CD8-positive, alpha-beta memory T cell (primary cell): ENCODE measurements at regions not wholly inside any gene's neighbourhood (a gene's known extent, or its start where the extent isn't known, plus 50 kb on each side); places are given as distances from the start of the nearest gene placed in this dataset.
A peak's percentile ranks its signal among the peaks of the same experiment; 100 is the strongest.

Experiments used
- CTCF ChIA-PET: fragments of 350-600 bp; sonication (Branson Sonifier 250); formaldehyde crosslinking; loops from one replicate; lab custom pipeline; 2021; ENCODE audit warnings: antibody characterized with exemption; lab: Charles Lee
- POLR2A ChIA-PET: fragments of 350-600 bp; sonication (Branson Sonifier 250); formaldehyde crosslinking; loops from one replicate; lab custom pipeline; 2021; ENCODE audit warnings: antibody characterized with exemption; lab: Charles Lee
- DNase-seq, 5 donors: peaks; one replicate each; pipeline versions ENCODE4 v3.0.0 to v3.0.0-alpha.2; 2020 to 2022; ENCODE audit warnings: mixed read lengths in 1 of 5
- H3K27ac ChIP-seq: one replicate; pipeline ENCODE4 v1.7.0; 2013; ENCODE audit warnings: low read depth, mild to moderate bottlenecking, low read length, moderate library complexity
- H3K27me3 ChIP-seq: 2 replicates; pipeline ENCODE4 v1.7.0; 2013; ENCODE audit warnings: low read length, mild to moderate bottlenecking; ENCODE audit not compliant: insufficient read depth, poor library complexity, severe bottlenecking
- H3K36me3 ChIP-seq: 2 replicates; pipeline ENCODE4 v1.7.0; 2013; ENCODE audit warnings: mild to moderate bottlenecking, low read length, moderate library complexity; ENCODE audit not compliant: insufficient read depth
- H3K4me1 ChIP-seq: 2 replicates; pipeline ENCODE4 v1.7.0; 2013; ENCODE audit warnings: mild to moderate bottlenecking, low read length, moderate library complexity; ENCODE audit not compliant: insufficient read depth
- H3K4me3 ChIP-seq: 2 replicates; pipeline ENCODE4 v1.7.0; 2013; ENCODE audit warnings: mild to moderate bottlenecking, low read length
- H3K9me3 ChIP-seq: 2 replicates; pipeline ENCODE4 v1.7.0; 2013; ENCODE audit warnings: mild to moderate bottlenecking, low read length
- H3K27ac Mint-ChIP-seq, 8 donors: one replicate each; pipeline ENCODE4 v1.8.0; 2020 to 2021; ENCODE audit warnings: mixed read lengths in 8 of 8, mild to moderate bottlenecking in 6 of 8, inconsistent platforms in 3 of 8, moderate library complexity in 3 of 8
- H3K27me3 Mint-ChIP-seq, 2 donors: one replicate each; pipeline ENCODE4 v1.8.0; 2020 to 2021; ENCODE audit warnings: mixed read lengths in 2 of 2, mild to moderate bottlenecking in 1 of 2, moderate library complexity in 1 of 2
- H3K36me3 Mint-ChIP-seq, 3 donors: one replicate each; pipeline ENCODE4 v1.8.0; 2020 to 2021; ENCODE audit warnings: mixed read lengths in 3 of 3, inconsistent platforms in 1 of 3, mild to moderate bottlenecking in 1 of 3
- H3K4me1 Mint-ChIP-seq, 3 donors: one replicate each; pipeline ENCODE4 v1.8.0; 2020 to 2021; ENCODE audit warnings: mixed read lengths in 3 of 3, inconsistent platforms in 1 of 3, mild to moderate bottlenecking in 1 of 3
- H3K4me3 Mint-ChIP-seq, 7 donors: one replicate each; pipeline ENCODE4 v1.8.0; 2020 to 2021; ENCODE audit warnings: mixed read lengths in 7 of 7, mild to moderate bottlenecking in 6 of 7, moderate library complexity in 4 of 7, inconsistent platforms in 2 of 7
- H3K9me3 Mint-ChIP-seq, 5 donors: one replicate each; pipeline ENCODE4 v1.8.0; 2020 to 2022; ENCODE audit warnings: mixed read lengths in 5 of 5, mild to moderate bottlenecking in 3 of 5, moderate library complexity in 2 of 5, inconsistent platforms in 1 of 5

GRCh38 chr7:116443101-116443523 lies 56.4 kb upstream of the CAV2 start:
- DNase-seq = no peak
- Mint-ChIP-seq H3K4me3 (no peak overlapping the region), H3K9me3 (no peaks in the 10 kb centered on the region), H3K4me1 (no peaks in the 10 kb centered on the region), H3K27me3 (peaks cover 9 to 26% of the 10 kb centered on the region in 2 donors), H3K36me3 (no peaks in the 10 kb centered on the region), H3K27ac (no peak overlapping the region)
- POLR2A ChIA-PET = interaction anchor here (0.6 kb wide), 1 partner anchor 48 kb away, joined by 3 read pairs; no protein-coding TSS in a partner anchor
- H3K4me3 ChIP-seq = no peak overlapping the region
- H3K36me3 ChIP-seq = no peaks in the 10 kb centered on the region
- H3K4me1 ChIP-seq = no peaks in the 10 kb centered on the region
- H3K9me3 ChIP-seq = no peaks in the 10 kb centered on the region
- H3K27ac ChIP-seq = no peak overlapping the region
- no peaks in the 10 kb centered on the region for H3K27me3 ChIP-seq
- CTCF ChIA-PET = no interaction called here

DNA sequence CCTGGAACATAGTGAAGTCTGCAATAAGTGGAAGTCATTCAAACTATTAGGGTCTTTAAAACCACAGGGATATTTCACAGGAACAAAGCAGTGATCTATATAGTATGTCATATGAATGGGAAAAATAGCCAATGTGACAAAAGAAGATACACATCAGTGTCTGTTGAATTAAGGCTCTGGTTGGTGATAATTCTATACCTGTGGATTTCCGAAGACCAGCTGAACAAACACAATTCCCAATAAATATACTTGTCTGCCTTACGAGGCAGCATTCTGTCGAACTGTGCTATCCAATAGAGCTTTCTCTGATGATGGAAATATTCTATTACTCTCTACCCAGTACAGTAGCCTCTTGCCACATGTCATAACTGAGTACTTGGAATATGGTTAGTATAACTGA lies 55.9 kb upstream of the CAV2 start:
- DNase-seq = no peak
- H3K4me1 ChIP-seq = no peaks in the 10 kb centered on the region
- no peaks in the 10 kb centered on the region for H3K9me3 ChIP-seq
- Mint-ChIP-seq H3K27ac (no peak overlapping the region), H3K27me3 (peaks cover 9 to 26% of the 10 kb centered on the region in 2 donors), H3K9me3 (no peaks in the 10 kb centered on the region), H3K4me1 (no peaks in the 10 kb centered on the region), H3K4me3 (no peak overlapping the region), H3K36me3 (no peaks in the 10 kb centered on the region)
- H3K27me3 ChIP-seq = no peaks in the 10 kb centered on the region
- CTCF ChIA-PET = no interaction called here
- no peaks in the 10 kb centered on the region for H3K36me3 ChIP-seq
- no peak overlapping the region for H3K27ac ChIP-seq
- POLR2A ChIA-PET = no interaction called here
- H3K4me3 ChIP-seq = no peak overlapping the region

GRCh38 chr7:116445447-116446211 lies 53.9 kb upstream of the CAV2 start:
- no peak for DNase-seq
- Histone ChIP-seq H3K27ac (no peak overlapping the region), H3K4me1 (no peaks in the 10 kb centered on the region), H3K4me3 (no peak overlapping the region), H3K9me3 (no peaks in the 10 kb centered on the region), H3K27me3 (no peaks in the 10 kb centered on the region), H3K36me3 (no peaks in the 10 kb centered on the region)
- POLR2A ChIA-PET = no interaction called here
- no peaks in the 10 kb centered on the region for H3K36me3 Mint-ChIP-seq
- H3K4me1 Mint-ChIP-seq = no peaks in the 10 kb centered on the region
- CTCF ChIA-PET = no interaction called here
- no peak overlapping the region for H3K27ac Mint-ChIP-seq
- peaks cover 7 to 37% of the 10 kb centered on the region in 2 donors for H3K27me3 Mint-ChIP-seq
- H3K9me3 Mint-ChIP-seq = no peaks in the 10 kb centered on the region
- no peak overlapping the region for H3K4me3 Mint-ChIP-seq

DNA sequence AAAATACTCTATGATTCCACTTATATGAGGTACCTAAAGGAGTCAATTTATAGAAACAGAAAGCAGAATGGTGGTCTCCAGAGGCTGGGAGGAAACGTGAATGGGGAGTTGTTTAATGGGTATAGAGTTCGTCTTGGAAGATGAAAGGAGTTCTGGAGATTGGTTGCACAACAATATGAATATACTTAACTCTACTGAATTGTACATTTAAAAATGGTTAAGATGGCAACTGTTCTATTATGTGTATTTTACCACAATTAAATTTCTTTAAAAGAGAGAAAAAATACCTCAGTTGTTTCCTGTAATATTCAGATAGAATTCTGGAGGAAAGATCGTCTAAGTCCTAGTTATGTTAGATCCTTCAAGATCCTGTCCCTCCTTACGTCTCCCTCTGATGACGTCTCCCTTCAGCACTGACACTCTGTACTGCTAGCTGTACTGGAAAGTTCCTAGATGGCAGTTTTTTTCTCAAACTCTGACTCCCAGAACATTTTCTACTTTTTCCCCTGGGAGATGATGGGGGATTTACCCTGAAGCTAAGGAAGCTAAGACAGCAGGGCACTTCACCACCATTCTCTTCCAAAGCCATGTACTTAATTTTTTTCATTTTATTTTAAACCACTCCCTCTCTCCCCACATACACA lies 53.2 kb upstream of the CAV2 start:
- no peaks in the 10 kb centered on the region for H3K36me3 ChIP-seq
- H3K27me3 Mint-ChIP-seq = peaks cover 7 to 37% of the 10 kb centered on the region in 2 donors
- no peak overlapping the region for H3K4me3 ChIP-seq
- no peaks in the 10 kb centered on the region for H3K4me1 ChIP-seq
- POLR2A ChIA-PET = no interaction called here
- H3K27me3 ChIP-seq = no peaks in the 10 kb centered on the region
- no peaks in the 10 kb centered on the region for H3K9me3 Mint-ChIP-seq
- CTCF ChIA-PET = no interaction called here
- no peaks in the 10 kb centered on the region for H3K9me3 ChIP-seq
- H3K27ac Mint-ChIP-seq = peak overlapping the region in 1 of 8 donors; percentile 51
- H3K27ac ChIP-seq = no peak overlapping the region
- DNase-seq = no peak
- no peaks in the 10 kb centered on the region for H3K4me1 Mint-ChIP-seq
- H3K36me3 Mint-ChIP-seq = no peaks in the 10 kb centered on the region
- H3K4me3 Mint-ChIP-seq = no peak overlapping the region

DNA sequence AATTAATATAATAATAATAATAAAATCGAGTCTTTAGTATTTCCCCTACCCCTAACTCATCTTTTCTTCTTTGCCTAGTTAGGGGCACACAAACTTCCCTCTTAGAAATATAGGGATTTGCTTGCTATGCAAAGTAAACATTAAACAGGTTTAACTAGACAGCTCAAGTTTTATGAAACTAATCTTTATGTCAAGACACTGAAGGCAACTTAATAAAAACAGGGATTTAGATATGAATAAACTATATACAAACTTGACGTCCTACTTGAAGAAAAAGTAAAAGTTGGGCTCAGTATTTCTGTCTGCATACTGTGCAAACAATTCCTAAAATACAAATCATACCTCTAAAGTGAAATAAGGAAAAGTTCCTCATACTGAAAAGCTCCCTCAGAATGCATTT lies 52.1 kb upstream of the CAV2 start:
- H3K4me1 Mint-ChIP-seq = no peaks in the 10 kb centered on the region
- Histone ChIP-seq H3K9me3 (no peaks in the 10 kb centered on the region), H3K4me1 (no peaks in the 10 kb centered on the region), H3K36me3 (no peaks in the 10 kb centered on the region), H3K27ac (no peak overlapping the region), H3K27me3 (no peaks in the 10 kb centered on the region), H3K4me3 (no peak overlapping the region)
- H3K36me3 Mint-ChIP-seq = no peaks in the 10 kb centered on the region
- no peak for DNase-seq
- no peak overlapping the region for H3K4me3 Mint-ChIP-seq
- ChIA-PET CTCF (no interaction called here), POLR2A (no interaction called here)
- H3K9me3 Mint-ChIP-seq = no peaks in the 10 kb centered on the region
- H3K27ac Mint-ChIP-seq = no peak overlapping the region
- H3K27me3 Mint-ChIP-seq = peaks cover 7 to 37% of the 10 kb centered on the region in 2 donors

DNA sequence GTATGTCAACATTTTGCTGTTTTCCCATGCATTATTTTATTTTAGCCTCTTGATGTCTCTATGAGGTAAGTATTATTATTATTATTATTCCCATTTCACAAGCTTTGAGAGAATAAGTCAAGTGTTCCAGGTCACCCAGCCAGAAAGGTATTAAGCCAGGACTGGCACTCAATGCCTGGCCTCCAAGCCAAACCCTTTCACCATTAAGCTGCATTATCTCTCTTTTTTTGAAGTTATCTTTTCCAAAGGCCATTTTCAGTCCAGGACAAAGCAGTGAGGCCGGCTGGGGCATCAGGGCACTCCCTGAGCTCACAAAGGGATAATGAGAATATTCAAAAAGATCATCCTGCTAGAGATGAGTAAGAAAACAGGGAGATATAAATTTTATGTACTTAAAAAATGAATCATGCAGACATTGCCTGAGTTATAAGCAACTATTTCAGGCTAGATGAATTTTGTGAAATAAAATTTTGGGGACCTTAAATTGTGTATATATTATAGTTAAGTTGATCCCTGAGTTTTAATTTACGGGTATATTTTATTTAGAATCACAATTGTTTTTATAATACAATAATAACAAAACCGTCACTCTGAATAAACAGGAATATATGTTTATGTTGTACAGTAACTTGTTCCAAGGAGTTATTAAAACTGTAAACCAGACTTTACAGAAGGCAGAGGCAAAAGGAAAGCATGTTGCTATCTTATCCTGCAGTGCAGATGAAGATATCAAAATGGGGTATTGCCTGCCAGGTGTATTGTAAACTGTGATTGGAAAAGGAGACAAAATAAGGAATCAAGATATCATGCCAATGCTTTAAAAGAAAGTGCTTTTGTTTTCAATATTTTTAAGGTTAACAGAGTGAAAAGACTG lies 51.3 kb upstream of the CAV2 start:
- H3K4me3 Mint-ChIP-seq = no peak overlapping the region
- no peaks in the 10 kb centered on the region for H3K36me3 Mint-ChIP-seq
- peaks cover 7 to 37% of the 10 kb centered on the region in 2 donors for H3K27me3 Mint-ChIP-seq
- no peaks in the 10 kb centered on the region for H3K27me3 ChIP-seq
- H3K27ac ChIP-seq = no peak overlapping the region
- H3K9me3 Mint-ChIP-seq = no peaks in the 10 kb centered on the region
- H3K36me3 ChIP-seq = no peaks in the 10 kb centered on the region
- H3K4me1 Mint-ChIP-seq = no peaks in the 10 kb centered on the region
- H3K4me1 ChIP-seq = no peaks in the 10 kb centered on the region
- H3K9me3 ChIP-seq = no peaks in the 10 kb centered on the region
- CTCF ChIA-PET = no interaction called here
- no peak overlapping the region for H3K4me3 ChIP-seq
- DNase-seq = no peak
- no peak overlapping the region for H3K27ac Mint-ChIP-seq
- POLR2A ChIA-PET = no interaction called here

DNA sequence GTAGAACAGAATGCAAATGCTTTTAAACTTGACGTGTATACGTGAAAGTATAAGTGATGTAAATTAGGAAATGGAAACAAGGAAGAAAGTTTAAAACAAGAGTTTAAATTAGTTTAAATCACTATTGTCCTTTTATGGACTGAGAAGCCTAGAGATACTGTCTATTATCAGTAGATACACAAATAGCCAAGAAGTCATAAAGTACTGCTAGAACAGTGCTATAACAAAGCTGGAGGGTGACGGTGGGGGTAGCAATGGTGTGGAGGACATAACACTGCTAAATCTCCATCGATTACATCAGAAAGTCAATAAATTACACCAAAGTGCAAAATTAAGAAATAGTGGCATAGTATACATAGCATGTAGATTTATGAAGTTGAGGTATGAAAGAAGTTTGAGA lies 50.1 kb upstream of the CAV2 start:
- H3K27me3 ChIP-seq = no peaks in the 10 kb centered on the region

More for the DNA sequence above, 50.1 kb upstream of the CAV2 start:
- no peaks in the 10 kb centered on the region for H3K36me3 ChIP-seq
- no peak overlapping the region for H3K27ac Mint-ChIP-seq
- ChIA-PET CTCF (no interaction called here), POLR2A (no interaction called here)
- no peak overlapping the region for H3K4me3 Mint-ChIP-seq
- DNase-seq = no peak
- no peaks in the 10 kb centered on the region for H3K4me1 Mint-ChIP-seq
- no peaks in the 10 kb centered on the region for H3K36me3 Mint-ChIP-seq
- H3K27ac ChIP-seq = no peak overlapping the region
- peaks cover 8 to 29% of the 10 kb centered on the region in 2 donors for H3K27me3 Mint-ChIP-seq
- H3K9me3 ChIP-seq = no peaks in the 10 kb centered on the region
- H3K4me3 ChIP-seq = no peak overlapping the region
- no peaks in the 10 kb centered on the region for H3K9me3 Mint-ChIP-seq
- no peaks in the 10 kb centered on the region for H3K4me1 ChIP-seq
